ENCODE measurements at regions not wholly inside any gene's neighbourhood (a gene's known extent, or its start where the extent isn't known, plus 50 kb on each side); places are given as distances from the start of the nearest gene placed in this dataset.
"Not testable (repeated sequence)": the region's sequence is repeated elsewhere in the genome, so short reads cannot be mapped to it uniquely, and the experiment has no call there.

GRCh38 chr7:110317541-110318265 lies 773.2 kb upstream of the LRRN3 start:
- 31 to 40% methylated on average over 2 of the region's 2 CpGs for WGBS, 2 donors
- no peak for DNase-seq (ENCODE audit: low spot score in 2 of 2)
- TF ChIP-seq CTCF (IDR thresholded peaks at IDR 0.05) (no peak), POLR2A (IDR thresholded peaks at IDR 0.05) (no peak), EP300 (IDR thresholded peaks at IDR 0.05) (peak in 1 of 2 donors; percentile 9)
- Histone ChIP-seq H3K36me3 (no peaks in the 10 kb centered on the region), H3K4me1 (no peaks in the 10 kb centered on the region), H3K9me3 (peaks cover 0 to 11% (median 0%) of the 10 kb centered on the region in 4 donors), H3K27ac (no peak overlapping the region), H3K27me3 (no peaks in the 10 kb centered on the region), H3K4me3 (no peak overlapping the region)

DNA sequence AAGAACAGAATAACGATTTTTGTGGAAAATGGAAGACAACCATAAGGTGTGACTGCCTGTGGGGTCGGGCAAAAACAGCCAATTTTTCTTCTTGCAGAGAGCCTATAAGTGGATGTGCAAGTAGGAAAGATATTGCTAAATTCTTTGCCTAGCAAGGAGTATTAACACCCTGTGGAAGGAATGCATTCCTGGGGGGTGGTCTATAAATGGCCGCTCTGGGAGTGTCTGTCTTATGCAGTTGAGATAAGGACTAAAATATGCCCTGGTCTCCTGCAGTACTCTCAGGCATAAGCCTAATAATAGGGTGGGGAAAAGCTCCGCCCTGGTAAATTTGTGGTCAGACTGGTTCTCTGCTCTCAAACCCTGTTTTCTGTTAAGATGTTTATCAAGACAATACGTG lies 770.6 kb upstream of the LRRN3 start:
- H3K4me1 ChIP-seq; H3K36me3 ChIP-seq; H3K27ac ChIP-seq; H3K4me3 ChIP-seq; H3K27me3 ChIP-seq; DNase-seq (ENCODE audit: low spot score in 2 of 2): not testable (repeated sequence)
- whole genome bisulfite sequencing, 2 donors = 89 to 91% methylated on average over 5 of the region's 5 CpGs
- peaks cover 0 to 11% (median 0%) of the 10 kb centered on the region in 4 donors for H3K9me3 ChIP-seq

DNA sequence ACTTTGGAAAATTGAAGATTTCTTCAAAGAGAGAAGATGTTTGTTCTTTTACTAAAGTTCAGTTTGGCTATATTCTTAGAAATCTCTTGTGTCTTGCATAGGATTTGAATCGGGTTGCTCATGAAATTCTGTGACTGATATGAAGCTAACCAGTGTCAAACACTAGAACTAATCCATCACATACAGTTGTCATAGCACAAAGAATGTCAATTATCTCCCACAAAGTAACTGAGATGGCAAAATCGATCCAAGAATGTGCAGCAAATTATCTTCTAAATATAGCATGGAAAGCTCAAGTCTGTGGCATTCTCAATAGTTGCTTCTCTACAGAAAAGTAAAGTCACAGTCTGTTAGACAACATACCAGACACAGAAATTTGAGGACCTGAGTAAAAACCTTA lies 768.1 kb upstream of the LRRN3 start:
- H3K4me3 ChIP-seq = no peak overlapping the region
- no peak for TF ChIP-seq POLR2A (IDR thresholded peaks at IDR 0.05)
- H3K4me1 ChIP-seq = no peaks in the 10 kb centered on the region
- no peak for DNase-seq (ENCODE audit: low spot score in 2 of 2)
- no peaks in the 10 kb centered on the region for H3K27me3 ChIP-seq
- no peak overlapping the region for H3K27ac ChIP-seq
- H3K36me3 ChIP-seq = no peaks in the 10 kb centered on the region
- peaks cover 0 to 11% (median 0%) of the 10 kb centered on the region in 4 donors for H3K9me3 ChIP-seq
- 46 to 61% methylated on average over 2 of the region's 2 CpGs for WGBS, 2 donors

- TF ChIP-seq POLR2A (IDR thresholded peaks at IDR 0.05) (no peak), EP300 (IDR thresholded peaks at IDR 0.05) (no peak), CTCF (IDR thresholded peaks at IDR 0.05) (no peak)
- Histone ChIP-seq H3K4me3 (no peak overlapping the region), H3K27ac (no peak overlapping the region), H3K27me3 (no peaks in the 10 kb centered on the region), H3K36me3 (no peaks in the 10 kb centered on the region), H3K4me1 (no peaks in the 10 kb centered on the region), H3K9me3 (no peaks in the 10 kb centered on the region)
- 94 to 96% methylated on average over 4 of the region's 4 CpGs for WGBS, 2 donors
- DNase-seq (ENCODE audit: low spot score in 2 of 2) = no peak
These were observed 764.0 kb upstream of the LRRN3 start for GRCh38 chr7:110326966-110327365.

DNA sequence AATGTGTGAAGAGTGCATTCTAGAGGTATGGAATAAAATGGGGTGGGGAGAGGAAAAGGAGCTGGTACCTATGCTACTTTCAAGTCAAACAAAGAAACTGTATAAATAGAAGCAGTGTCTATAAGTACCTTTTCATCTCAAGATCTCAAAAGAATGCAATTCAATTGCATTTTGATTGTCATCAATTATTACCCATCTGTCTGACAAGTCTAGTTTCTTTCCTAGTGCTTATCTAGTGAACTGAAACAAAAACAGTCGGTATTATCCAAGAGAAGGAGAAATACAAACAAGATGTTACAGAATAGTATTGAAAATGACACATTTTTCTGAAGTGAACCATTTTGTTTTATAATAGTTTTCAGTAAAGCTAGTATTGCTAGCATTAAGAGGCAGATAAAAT lies 754.5 kb upstream of the LRRN3 start:
- Histone ChIP-seq H3K9me3 (peaks cover 0 to 4% (median 0%) of the 10 kb centered on the region in 4 donors), H3K27ac (no peak overlapping the region), H3K4me1 (no peaks in the 10 kb centered on the region), H3K27me3 (no peaks in the 10 kb centered on the region), H3K36me3 (no peaks in the 10 kb centered on the region), H3K4me3 (no peak overlapping the region)
- WGBS, 2 donors = 86 to 88% methylated on average over 1 of the region's 1 CpG
- TF ChIP-seq EP300 (IDR thresholded peaks at IDR 0.05) = no peak
- TF ChIP-seq POLR2A (IDR thresholded peaks at IDR 0.05) = no peak
- TF ChIP-seq CTCF (IDR thresholded peaks at IDR 0.05) = no peak
- DNase-seq (ENCODE audit: low spot score in 2 of 2) = no peak

DNA sequence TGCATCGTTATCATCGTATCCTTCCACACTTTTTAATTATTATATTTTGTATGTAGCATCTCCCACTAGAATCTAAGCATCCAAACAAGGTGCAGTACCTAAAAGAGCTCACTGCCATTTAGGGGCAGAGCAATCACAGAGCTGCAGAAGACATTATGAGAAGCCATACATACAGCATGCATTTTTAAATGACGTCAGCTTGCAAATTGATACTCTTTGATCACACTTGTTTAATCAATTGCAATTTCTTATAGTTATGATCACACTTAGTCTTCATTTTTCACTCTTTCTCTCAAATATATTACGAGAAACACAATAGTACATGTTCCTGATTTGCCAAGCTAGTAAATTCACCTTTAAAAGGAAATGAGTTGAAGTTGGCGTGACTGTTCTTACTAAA lies 753.3 kb upstream of the LRRN3 start:
- Histone ChIP-seq H3K4me3 (no peak overlapping the region), H3K4me1 (no peaks in the 10 kb centered on the region), H3K27ac (no peak overlapping the region), H3K27me3 (no peaks in the 10 kb centered on the region), H3K36me3 (no peaks in the 10 kb centered on the region), H3K9me3 (peaks cover 0 to 4% (median 0%) of the 10 kb centered on the region in 4 donors)
- TF ChIP-seq EP300 (IDR thresholded peaks at IDR 0.05) (no peak), CTCF (IDR thresholded peaks at IDR 0.05) (no peak), POLR2A (IDR thresholded peaks at IDR 0.05) (no peak)
- DNase-seq (ENCODE audit: low spot score in 2 of 2) = no peak
- 95% methylated on average over 5 of the region's 5 CpGs for WGBS, 2 donors
